Astrocyte (in vitro differentiated cells and primary cell): ENCODE measurements at regions not wholly inside any gene's neighbourhood (a gene's known extent, or its start where the extent isn't known, plus 50 kb on each side); places are given as distances from the start of the nearest gene placed in this dataset.

ENCODE experiments used
- DNase-seq: peaks from one replicate; pipeline ENCODE4 v3.0.0-alpha.2; 2010; ENCODE audit warnings: low read depth
- FAIRE-seq: peaks from 2 replicates; lab custom pipeline; 2011; peaks lifted over from hg19 to GRCh38; lab: Jason Lieb, UNC
- H2AFZ ChIP-seq: 2 replicates; pipeline ENCODE4 v1.6.0; 2012; ENCODE audit warnings: low read depth, low read length, inconsistent platforms
- H3K27ac ChIP-seq: 2 replicates; pipeline ENCODE4 v1.5.1; 2011; ENCODE audit warnings: low read depth, low read length, inconsistent platforms
- H3K27me3 ChIP-seq: 2 replicates; pipeline ENCODE4 v1.6.0; 2011; ENCODE audit warnings: low read length, inconsistent platforms; ENCODE audit not compliant: insufficient read depth
- H3K36me3 ChIP-seq: 2 replicates; pipeline ENCODE4 v1.5.1; 2011; ENCODE audit warnings: low read length, inconsistent platforms; ENCODE audit not compliant: insufficient read depth
- H3K4me1 ChIP-seq: 2 replicates; pipeline ENCODE4 v1.5.1; 2011; ENCODE audit warnings: low read length, inconsistent platforms; ENCODE audit not compliant: insufficient read depth
- H3K4me2 ChIP-seq: 2 replicates; pipeline ENCODE4 v1.6.0; 2012; ENCODE audit warnings: low read length, inconsistent platforms
- H3K4me3 ChIP-seq: 2 replicates; pipeline ENCODE4 v1.5.1; 2011; ENCODE audit warnings: low read depth, mild to moderate bottlenecking, low read length, inconsistent platforms; ENCODE audit not compliant: insufficient read depth
- H3K79me2 ChIP-seq: 2 replicates; pipeline ENCODE4 v1.6.0; 2012; ENCODE audit warnings: mild to moderate bottlenecking, low read length, inconsistent platforms; ENCODE audit not compliant: insufficient read depth
- H3K9ac ChIP-seq: 2 replicates; pipeline ENCODE4 v1.6.0; 2012; ENCODE audit warnings: mild to moderate bottlenecking, low read length, inconsistent platforms
- H3K9me3 ChIP-seq: 2 replicates; pipeline ENCODE4 v1.5.1; 2012; ENCODE audit warnings: low read depth, mild to moderate bottlenecking, low read length, inconsistent platforms; ENCODE audit not compliant: insufficient read depth
- H4K20me1 ChIP-seq: 2 replicates; pipeline ENCODE4 v1.6.0; 2012; ENCODE audit warnings: low read length, inconsistent platforms; ENCODE audit not compliant: insufficient read depth
- H3K27ac Mint-ChIP-seq: one replicate; pipeline ENCODE4 v1.8.0; 2021; ENCODE audit warnings: mild to moderate bottlenecking, mixed read lengths; ENCODE audit not compliant: unreplicated experiment
- H3K27me3 Mint-ChIP-seq: one replicate; pipeline ENCODE4 v1.8.0; 2021; ENCODE audit warnings: low read depth, mixed read lengths; ENCODE audit not compliant: unreplicated experiment
- H3K36me3 Mint-ChIP-seq: one replicate; pipeline ENCODE4 v1.8.0; 2021; ENCODE audit warnings: low read depth, mixed read lengths; ENCODE audit not compliant: unreplicated experiment
- H3K4me1 Mint-ChIP-seq: one replicate; pipeline ENCODE4 v1.8.0; 2021; ENCODE audit warnings: low read depth, mixed read lengths; ENCODE audit not compliant: unreplicated experiment
- H3K4me3 Mint-ChIP-seq: one replicate; pipeline ENCODE4 v1.8.0; 2021; ENCODE audit warnings: mild to moderate bottlenecking, moderate library complexity, mixed read lengths; ENCODE audit not compliant: unreplicated experiment
- H3K9me3 Mint-ChIP-seq: one replicate; pipeline ENCODE4 v1.8.0; 2021; ENCODE audit warnings: mild to moderate bottlenecking, mixed read lengths; ENCODE audit not compliant: unreplicated experiment
- CTCF ChIP-seq: IDR thresholded peaks from 2 replicates; pipeline ENCODE4 v1.5.1; 2011; ENCODE audit warnings: low read depth, mild to moderate bottlenecking, inconsistent platforms, low read length, moderate library complexity; ENCODE audit not compliant: insufficient read depth
- EZH2 ChIP-seq: IDR thresholded peaks from 2 replicates; pipeline ENCODE4 v1.6.1; 2012; ENCODE audit warnings: mild to moderate bottlenecking, low read length, inconsistent platforms; ENCODE audit not compliant: insufficient read depth

GRCh38 chr7:91336106-91336505, 71.9 kb downstream of the FZD1 start:
- Histone ChIP-seq H3K36me3 (no peaks in the 10 kb centered on the region), H2AFZ (no peak overlapping the region), H4K20me1 (no peaks in the 10 kb centered on the region), H3K27me3 (peaks cover 6% of the 10 kb centered on the region), H3K79me2 (no peaks in the 10 kb centered on the region), H3K9ac (no peak overlapping the region), H3K9me3 (no peaks in the 10 kb centered on the region), H3K4me2 (no peak overlapping the region), H3K4me3 (no peak overlapping the region), H3K27ac (no peak overlapping the region), H3K4me1 (no peaks in the 10 kb centered on the region)
- TF ChIP-seq CTCF (no peak), EZH2 (no peak)
- no peak overlapping the region for H3K4me3 Mint-ChIP-seq
- FAIRE-seq (no peak), DNase-seq (no peak)
- no peaks in the 10 kb centered on the region for H3K36me3 Mint-ChIP-seq
- peaks cover 3% of the 10 kb centered on the region for H3K9me3 Mint-ChIP-seq
- H3K27ac Mint-ChIP-seq, result no peak overlapping the region
- H3K27me3 Mint-ChIP-seq, result peaks cover 3% of the 10 kb centered on the region
- no peaks in the 10 kb centered on the region for H3K4me1 Mint-ChIP-seq

DNA sequence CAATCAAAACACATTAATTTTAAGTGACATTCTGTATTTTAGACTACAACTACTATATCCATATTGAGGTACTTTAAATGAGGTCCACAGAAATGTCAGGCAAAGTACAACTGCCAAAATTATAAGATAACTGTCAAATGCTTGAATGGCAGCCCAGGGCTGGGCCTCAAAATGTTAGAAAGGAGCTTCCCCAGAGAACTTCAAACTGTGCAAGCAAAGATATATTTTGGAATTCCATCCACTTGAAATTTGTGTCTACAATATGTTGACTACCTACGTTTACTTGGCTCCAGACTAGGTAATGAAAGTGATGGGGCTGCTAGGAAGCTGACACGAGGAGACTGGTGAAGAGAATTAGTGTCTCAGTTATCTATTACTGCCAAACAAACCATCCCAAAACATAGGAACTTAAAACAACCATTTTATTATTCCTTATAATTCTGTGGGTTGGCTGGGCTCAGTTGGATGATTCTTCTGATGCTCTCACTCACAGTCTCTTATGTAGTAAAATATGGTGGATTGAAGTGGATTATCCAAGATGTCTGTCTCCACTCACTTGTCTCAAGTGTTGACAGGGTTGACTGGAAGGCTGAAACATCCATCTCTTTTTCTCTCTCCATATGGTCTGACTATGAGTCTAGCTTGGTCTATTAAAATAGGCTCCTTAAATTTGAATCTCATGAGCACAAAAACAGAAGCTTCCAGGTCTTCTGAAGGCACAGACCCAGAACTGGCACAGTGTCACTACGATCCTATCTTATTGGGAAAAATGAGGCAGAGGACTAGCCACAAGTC, 74.2 kb downstream of the FZD1 start:
- Histone ChIP-seq H3K4me3 (no peak overlapping the region), H3K36me3 (no peaks in the 10 kb centered on the region), H3K4me1 (no peaks in the 10 kb centered on the region), H3K79me2 (no peaks in the 10 kb centered on the region), H3K27me3 (peaks cover 12% of the 10 kb centered on the region), H3K9ac (no peak overlapping the region), H3K9me3 (no peaks in the 10 kb centered on the region), H3K4me2 (no peak overlapping the region), H4K20me1 (no peaks in the 10 kb centered on the region), H2AFZ (no peak overlapping the region), H3K27ac (no peak overlapping the region)
- FAIRE-seq (no peak), DNase-seq (no peak)
- Mint-ChIP-seq H3K4me1 (no peaks in the 10 kb centered on the region), H3K9me3 (peaks cover 3% of the 10 kb centered on the region), H3K36me3 (no peaks in the 10 kb centered on the region), H3K4me3 (no peak overlapping the region), H3K27ac (no peak overlapping the region), H3K27me3 (peaks cover 17% of the 10 kb centered on the region)
- no peak for TF ChIP-seq CTCF
- TF ChIP-seq EZH2, result no peak

GRCh38 chr7:91342346-91342745, 78.1 kb downstream of the FZD1 start:
- peaks cover 12% of the 10 kb centered on the region for H3K27me3 ChIP-seq
- H3K9me3 ChIP-seq, result no peaks in the 10 kb centered on the region
- Mint-ChIP-seq H3K36me3 (no peaks in the 10 kb centered on the region), H3K4me3 (no peak overlapping the region), H3K9me3 (peaks cover 3% of the 10 kb centered on the region), H3K27ac (no peak overlapping the region), H3K4me1 (no peaks in the 10 kb centered on the region), H3K27me3 (peaks cover 22% of the 10 kb centered on the region)
- H3K36me3 ChIP-seq, result no peaks in the 10 kb centered on the region
- peaks cover 5% of the 10 kb centered on the region for H3K4me1 ChIP-seq
- no peak overlapping the region for H3K27ac ChIP-seq
- H3K4me2 ChIP-seq, result no peak overlapping the region
- H3K79me2 ChIP-seq, result no peaks in the 10 kb centered on the region
- TF ChIP-seq CTCF (no peak), EZH2 (no peak)
- no peak overlapping the region for H3K9ac ChIP-seq
- FAIRE-seq (no peak), DNase-seq (no peak)
- H4K20me1 ChIP-seq, result no peaks in the 10 kb centered on the region
- H2AFZ ChIP-seq, result no peak overlapping the region
- no peak overlapping the region for H3K4me3 ChIP-seq
